ENCODE measurements at regions not wholly inside any gene's neighbourhood (a gene's known extent, or its start where the extent isn't known, plus 50 kb on each side); places are given as distances from the start of the nearest gene placed in this dataset.

DNA sequence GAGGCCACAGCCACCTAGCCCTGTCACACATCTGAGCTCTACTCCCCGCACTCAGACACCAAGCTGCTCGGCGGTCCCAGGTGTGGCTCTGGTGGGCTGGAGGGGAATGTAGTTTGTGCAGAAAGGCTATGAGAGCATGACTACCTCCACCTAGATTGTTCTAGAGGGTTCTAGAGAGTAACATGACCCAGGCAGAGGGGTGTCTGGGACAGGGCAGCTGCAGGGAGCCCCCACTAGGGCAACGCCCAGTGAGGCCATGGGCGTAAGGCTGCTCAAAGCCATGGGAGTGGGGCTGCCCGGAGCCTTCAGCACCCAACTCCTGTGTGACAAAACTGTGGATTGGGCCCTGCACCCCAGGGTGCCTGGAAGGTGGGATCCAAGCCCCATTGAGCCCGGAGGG lies 511.4 kb upstream of the MYT1L start:
- no peak for DNase-seq

DNA sequence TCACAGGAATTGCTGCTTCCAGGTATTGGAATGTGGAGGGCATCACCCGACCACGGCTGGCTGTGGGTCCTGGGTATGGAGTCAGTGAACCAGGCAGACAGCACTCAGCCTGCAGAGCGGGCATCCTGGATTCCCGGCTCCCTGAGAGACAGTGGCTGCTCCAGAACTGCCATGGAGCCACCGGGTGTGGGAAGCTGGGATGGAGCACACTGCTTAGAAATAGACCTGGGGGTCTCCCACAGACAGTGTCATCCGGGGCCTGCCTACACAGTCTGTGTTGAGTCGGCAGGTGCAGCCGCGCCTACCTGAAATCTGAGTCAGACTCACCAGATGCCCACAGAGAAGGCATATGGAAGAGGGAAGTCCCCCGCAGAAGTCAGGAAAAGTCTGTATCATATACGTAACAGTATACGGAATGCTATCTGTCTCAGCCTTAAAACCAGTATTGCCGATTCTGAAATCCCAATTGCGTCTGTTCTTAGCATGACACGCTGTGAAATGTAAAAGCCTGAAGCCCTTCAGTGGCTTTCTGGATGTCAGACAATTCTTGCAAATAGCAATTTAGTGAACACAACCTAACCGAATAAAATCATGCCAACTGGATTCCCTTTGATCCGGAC lies 509.7 kb upstream of the MYT1L start:
- no peak for DNase-seq

DNA sequence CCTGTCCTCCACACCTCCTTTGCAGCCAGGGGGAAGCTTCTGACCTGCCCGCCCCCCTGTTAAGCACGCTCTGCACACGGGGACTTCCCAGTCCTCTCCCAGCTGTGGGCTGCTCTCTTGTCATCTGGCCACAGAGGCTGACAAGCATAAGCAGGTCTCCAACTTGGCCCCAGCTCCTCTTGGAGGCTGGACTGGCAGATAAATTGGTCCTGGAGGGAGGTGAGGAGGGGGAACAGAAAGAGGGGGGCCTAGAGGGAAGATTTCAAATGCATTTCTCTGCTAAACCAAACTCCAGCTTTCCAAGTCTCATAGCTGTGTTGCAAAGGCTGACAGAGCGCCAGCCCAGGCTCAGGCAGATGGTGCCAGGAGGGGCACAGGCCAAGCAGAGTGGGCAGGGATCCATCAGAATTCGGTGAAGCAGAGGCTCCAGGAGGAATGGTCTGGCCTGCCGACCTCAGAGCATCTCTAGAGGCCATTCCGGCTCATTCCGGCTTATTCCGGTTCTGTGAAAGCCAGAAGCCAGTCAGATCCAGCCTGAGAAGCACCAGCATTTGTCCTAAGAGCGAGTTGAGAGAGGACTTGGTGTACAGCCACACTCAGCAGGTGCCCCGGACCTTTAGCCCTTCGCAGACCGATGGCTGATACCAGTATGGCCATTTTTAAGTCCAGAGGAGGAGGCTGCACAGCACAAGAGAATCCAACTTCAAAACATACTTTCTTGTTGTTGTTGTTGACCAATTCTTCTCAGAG lies 508.9 kb upstream of the MYT1L start:
- DNase-seq = no peak

DNA sequence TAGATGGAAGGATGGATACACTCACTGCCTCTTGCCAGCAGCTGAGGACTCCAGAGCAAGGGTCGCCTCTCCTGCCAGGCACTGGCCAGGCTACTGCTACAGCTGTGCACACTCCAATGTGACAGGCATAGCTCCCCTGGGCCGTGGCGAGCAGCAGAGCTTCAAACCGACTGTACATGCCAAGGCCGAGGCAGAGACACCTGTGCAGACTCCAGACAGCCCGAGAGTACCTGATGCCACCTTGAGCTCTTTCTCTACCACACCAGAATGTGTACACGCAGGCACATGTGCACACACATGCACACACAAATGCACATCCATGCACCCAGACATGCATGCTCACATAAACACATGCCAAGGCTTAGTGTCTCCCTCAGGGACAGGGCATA lies 508.3 kb upstream of the MYT1L start:
- no peak for DNase-seq

DNA sequence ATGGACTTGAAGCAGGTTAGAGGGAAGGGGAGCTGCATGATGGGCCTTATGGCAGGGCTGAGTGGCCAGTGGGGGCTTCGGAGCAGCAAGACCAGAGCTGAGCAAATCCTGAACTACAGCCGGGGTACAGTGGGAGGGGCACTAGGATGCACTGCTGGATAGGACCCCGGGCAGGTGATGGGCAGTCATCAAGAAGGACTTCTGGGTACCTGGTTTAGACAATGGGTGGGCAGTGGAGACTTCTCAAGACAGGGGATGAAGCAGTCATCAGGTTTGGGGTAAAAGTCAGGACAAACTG lies 507.4 kb upstream of the MYT1L start:
- DNase-seq = no peak

DNA sequence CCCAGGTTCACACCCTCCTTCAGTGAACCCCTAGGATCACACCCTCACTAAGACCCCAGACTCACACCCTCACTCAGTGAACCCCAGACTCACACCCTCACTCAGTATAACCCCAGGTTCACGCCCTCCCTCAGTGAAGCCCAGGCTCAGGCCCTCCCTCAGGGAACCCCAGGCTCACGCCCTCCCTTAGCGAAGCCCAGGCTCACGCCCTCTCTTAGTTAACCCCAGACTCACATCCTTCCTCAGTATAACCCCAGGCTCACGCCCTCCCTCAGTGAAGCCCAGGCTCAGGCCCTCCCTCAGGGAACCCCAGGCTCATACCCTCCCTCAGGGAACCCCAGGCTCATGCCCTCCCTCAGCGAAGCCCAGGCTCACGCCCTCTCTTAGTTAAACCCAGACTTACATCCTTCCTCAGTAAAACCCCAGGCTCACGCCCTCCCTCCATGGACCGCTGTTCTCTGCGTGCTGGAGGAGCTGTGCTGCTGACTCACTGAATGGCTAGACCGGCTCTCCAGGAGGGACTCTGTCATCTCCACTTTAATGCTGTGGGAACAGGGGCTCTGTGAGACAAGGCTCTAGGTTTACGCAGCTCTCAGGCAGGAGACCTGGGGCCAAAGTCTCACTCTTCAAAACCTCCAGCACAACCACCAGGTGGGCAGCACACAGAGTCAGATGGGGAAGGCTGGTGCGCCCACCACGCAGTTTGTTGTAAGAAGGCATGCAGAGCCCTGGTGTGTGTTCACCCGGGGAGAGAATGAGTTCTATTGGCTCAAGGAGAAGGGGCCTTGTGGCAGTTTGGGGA lies 506.9 kb upstream of the MYT1L start:
- DNase-seq = no peak

DNA sequence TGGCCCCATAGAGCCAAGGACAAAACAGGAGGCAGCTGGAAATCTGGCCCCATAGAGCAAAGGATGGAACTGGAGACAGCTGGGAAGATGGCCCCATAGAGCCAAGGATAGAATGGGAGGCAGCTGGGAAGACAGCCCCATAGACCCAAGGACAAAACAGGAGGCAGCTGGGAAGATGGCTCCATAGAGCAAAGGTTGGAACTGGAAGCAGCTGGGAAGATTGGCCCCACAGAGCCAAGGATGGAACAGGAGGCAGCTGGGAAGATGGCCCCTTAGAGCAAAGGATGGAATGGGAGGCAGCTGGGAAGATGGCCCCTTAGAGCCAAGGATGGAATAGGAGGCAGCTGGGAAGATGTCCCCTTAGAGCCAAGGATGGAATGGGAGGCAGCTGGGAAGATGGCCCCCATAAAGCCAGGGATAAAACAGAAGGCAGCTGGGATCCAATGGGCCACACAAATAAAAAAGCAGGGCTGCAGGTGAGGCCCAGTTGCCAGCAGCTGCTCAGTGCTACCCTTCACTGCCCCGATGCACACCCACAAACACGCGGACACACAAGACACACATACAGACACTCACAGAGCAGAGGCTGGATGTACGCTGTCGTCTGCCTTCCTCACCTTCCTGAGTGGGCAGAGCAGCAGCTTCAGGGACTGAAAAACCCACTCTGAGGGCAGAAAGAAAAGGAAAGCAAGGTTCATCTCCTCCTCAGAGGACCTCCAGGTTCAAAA lies 505.4 kb upstream of the MYT1L start:
- no peak for DNase-seq

DNA sequence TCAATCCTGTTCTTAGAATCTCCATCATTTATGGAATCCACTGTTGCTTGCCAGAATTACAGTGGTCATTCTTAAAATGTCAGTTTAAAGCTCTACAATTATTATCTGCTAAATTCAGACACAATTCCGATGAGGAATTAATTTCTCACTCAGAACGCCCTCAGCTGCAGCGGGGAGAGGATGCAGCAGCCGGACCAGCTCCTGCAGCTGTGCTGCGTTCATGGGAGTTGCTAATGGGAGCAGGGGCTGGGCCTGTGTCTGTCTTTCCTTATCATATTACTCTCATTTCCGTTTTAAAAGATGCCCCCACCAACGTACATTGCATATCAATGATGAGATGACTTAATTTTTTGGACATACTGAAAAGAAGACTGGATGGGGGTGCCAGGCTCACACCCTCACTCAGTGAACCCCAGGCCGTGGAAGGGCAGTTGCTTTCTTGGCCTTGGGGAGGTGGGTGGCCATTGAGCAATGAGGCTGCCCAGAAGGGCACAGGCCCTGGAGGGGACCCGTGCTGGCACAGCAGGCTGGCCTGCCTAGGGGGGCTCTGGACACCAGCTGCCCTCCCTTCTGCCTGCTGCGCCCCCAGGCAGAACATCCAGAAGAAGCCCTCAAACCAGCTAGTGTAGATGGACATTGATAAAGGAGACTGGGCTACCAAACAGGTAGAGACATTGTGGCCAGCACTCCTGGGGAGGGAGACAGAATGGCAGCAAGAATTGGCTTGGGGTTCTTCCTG lies 503.6 kb upstream of the MYT1L start:
- DNase-seq = no peak

DNA sequence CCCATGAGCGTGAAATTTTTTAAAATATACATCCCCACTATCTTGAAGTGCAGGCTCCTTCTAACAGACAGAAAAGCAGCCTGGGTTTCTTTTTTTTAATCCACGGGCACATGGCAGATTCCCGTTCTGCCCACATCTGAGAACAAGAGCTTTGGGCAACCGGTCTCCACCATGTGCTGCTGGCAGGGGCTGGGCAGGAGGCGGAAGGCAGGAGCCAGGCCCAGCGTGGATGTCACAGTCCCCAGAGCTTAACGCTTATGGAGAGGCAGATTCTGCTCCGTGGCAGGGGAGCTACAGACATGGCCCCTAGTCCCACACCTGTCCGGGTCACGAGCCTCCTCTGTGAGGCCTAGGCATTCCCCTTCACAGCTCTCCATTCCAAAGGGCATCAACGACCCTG lies 503.0 kb upstream of the MYT1L start:
- DNase-seq = no peak

DNA sequence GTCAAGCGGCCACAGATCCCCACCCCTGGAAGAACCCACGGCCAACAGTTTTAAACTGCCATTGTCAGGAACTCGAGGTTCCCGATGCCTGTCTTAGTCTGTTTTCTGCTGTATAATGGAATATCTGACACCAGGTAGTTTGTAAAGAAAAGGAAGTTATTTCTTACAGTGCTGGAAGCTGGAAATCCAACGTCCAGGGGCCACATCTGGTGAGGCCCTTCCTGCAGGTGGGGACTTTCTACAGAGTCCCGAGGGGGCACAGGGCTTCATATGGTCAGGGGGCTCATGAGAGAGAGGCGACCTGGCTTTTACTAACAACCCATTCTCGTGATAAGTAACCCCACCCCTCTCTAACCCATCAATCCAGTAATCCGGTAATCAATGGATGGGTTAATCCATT lies 501.6 kb upstream of the MYT1L start:
- DNase-seq = no peak

DNA sequence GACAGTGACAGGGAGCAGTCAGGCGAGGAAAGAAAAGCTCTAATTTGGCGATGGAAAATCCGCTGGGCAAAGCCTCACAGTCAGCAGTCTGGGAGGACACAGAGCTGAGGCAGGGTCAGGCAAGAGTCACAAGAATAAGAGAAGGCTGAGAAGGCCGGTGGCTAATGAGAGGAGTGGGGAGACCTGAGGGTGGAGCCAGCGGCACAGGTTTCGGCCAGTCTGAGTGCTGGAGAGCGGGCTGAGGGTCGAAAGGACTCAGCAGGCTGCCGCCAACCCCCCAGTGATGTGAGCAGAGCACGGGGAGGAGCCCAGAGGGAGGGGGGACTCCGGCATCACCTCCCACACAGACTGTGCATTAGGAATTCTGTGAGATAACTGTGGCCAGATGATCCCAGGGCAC lies 500.6 kb upstream of the MYT1L start:
- no peak for DNase-seq

DNA sequence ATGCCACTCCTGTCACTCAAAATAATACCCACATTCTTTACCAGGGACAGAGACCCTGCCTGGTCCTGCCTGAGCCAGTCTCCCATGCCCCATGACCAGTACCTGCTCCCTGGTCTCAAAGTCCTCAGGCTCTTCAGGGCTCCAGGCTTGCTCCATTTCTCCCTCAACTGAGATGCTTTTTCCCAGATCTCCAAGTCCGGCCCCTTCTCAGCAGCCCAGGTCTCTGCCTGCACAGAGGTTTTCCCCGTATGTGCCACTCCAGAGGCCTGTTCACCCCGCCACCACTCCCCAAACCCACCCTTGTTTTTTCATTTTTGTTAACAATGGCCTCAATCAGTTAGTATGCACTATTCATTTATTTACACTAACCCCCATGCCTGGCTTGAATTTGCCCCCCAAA lies 499.5 kb upstream of the MYT1L start:
- DNase-seq = no peak

DNA sequence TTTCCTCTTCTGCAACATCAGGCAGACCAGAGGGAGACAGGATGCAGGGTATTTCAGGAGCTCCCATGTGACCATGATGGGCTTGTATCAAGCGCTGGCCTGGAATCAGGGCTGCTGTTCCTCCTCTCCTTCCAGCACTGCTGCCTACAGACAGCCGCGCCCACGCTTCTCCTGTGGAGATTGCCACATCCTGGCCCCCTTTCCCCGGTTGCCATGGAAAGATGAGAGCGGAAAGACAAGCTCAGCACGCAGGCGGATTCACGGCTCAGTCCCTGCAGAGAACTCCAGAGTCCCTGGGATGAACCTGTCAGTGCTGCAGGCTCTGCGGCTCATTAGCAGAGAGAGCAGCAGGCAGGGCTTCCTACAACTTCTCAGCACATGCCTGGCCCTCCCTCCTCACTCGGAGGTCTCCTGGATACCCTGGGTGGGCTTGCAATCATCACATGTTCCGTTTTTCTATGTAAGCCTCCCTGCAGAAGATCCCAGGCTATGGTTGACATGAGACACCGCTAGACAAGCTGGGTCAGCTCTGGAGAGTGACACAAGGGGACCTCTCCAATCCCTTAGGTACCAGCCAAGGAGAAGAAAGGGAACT lies 497.8 kb upstream of the MYT1L start:
- DNase-seq = no peak

DNA sequence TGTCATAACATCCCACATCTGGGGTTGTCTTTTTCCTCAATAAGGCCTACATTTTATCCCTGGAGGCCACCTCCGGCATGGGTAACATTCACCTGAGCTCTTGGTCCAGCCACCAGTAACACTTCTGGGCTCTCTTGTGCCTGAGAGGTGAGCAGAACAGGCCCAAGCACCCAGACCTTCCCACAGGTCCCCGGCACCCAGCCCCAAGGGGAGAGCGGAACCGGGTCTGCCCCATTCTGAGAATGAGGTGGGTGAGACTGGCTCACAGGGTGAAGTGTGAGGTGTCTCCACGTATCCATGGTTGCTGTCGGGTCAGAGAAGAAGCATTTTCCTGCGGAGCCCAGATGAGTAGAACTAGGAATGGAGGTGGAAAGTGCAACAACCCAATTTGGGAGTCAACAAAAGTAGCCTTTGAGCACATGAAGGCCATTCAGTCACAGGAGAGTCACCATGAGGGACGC lies 496.7 kb upstream of the MYT1L start:
- no peak for DNase-seq

DNA sequence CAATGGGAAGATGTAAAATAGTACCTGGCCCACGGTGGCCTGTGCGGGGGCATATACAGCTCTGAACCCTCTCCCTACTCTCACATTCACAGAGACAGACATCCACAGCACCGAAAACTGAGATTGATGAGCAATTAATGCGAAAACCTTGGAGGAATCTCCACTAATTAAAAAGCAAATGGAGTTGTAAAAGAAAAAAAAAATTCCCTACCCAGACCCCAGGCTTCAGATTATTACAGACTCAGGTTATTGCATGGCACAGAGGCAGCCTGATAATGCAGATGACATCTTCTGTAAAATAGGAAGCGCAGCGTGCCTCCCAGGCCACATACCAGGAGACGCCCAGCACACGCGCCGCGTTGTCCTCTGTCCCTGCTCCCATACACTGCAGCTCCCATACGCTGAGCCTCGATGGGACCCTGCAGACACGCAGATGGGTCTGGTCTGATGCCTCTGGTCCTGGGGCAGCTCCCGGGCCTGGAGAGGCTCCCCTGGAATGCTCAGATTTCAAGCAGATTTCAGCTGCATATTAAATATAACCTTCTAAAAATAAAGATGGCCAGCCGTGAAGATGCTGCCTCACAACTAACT lies 496.1 kb upstream of the MYT1L start:
- no peak for DNase-seq

DNA sequence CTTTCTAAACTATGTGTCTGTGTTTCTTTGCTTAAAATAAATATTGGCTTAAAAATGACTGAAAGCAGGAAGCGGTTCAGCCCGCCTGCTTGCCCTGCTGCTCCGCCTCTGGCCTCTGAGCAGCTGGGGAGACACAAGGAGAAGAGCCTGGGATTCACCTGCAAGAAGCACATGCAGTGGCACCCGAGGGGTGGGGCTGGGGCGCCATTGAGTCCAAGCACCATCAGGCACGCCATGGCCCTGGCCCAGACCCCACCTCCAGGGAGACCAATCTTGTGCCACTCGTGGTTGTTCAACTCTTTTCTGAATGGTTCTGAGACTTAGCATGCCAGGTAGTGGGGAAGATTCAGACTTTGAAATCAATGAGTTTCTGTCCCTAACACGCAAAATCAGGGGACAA lies 495.5 kb upstream of the MYT1L start:
- no peak for DNase-seq

DNA sequence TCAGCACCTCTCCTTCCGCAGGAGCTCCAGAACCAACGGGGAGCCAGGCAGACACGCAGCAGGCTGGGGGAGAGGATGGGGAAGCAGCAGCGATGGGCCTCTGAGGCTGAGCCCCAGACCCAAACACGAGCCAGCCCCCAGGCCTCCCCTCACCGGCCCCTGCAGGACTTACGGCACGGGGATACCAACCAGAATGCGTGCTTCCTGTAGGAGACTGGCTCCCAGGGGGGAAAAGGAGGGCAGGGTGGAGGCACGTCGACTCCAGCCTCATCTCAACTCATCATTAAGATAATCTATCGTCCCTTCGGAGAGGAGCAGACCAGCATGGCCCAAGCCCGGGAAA lies 495.1 kb upstream of the MYT1L start:
- no peak for DNase-seq

DNA sequence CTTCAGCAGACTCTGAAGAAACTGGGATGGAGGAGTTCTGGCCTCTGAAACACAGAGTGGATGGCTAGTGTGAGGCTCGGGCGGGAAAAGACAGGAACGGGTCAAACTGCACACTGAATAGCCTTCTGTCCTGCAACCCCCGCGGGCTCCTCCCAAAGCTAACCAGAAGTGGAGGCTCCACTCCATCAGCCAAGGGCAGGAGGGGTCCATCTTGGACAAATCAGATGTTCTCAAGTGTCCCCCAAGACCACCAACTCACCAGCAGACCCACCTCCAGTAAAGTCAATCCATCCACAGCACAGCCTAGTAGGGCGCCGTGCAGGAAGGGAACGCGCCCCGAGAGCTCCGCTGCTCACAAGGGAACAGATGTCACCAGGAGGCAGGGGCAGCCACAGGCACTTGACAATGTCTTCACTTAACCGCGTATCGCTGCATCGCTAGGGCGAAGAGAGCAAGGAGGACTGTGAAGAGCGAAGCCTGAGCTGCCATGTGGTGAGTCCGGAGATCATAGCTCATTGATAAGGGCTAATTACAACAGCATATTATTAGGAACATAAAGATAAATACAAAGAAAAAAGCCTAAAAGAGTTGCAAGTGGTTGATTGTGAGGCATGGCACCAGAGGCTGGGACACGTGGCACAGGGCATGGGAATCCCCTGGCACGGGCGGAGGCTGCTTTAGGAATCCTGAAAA lies 494.6 kb upstream of the MYT1L start:
- no peak for DNase-seq

DNA sequence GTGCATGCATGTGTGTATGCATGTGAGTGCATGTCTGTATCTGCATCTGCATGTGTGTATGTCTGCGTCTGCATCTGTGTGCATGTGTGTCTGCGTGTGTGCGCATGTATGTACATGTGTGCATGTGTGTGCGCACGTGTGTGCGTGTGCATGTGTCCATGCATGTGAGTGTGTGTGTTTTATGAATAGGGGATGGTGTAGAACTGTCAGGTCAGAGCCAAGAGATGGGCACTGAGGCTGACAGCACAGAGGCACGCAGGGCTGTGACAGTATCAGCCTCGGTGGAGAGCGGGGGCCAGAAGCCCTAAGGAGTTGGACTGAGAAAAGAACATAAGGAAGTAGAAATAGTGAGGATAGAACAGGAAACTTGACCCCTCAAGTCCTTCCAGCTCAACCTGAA lies 494.0 kb upstream of the MYT1L start:
- DNase-seq = no peak

DNA sequence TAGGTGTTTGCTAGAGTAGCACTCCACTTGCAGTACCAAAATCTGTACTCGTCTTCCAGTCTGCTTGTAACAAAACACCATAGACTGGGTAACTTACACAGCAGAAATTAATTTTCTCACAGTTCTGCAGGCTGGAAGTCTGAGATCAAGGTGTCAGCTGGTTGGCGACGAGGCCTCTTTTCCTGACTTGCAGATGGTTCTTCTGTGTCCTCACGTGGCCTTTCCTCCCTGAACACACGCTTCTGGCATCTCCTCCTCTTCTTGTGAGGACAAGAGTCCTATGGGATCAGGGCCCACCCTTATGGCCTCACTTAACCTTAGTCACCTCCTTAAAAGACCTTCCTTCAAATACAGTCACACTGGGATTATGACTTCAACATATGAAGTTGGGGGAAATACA lies 493.5 kb upstream of the MYT1L start:
- no peak for DNase-seq

DNA sequence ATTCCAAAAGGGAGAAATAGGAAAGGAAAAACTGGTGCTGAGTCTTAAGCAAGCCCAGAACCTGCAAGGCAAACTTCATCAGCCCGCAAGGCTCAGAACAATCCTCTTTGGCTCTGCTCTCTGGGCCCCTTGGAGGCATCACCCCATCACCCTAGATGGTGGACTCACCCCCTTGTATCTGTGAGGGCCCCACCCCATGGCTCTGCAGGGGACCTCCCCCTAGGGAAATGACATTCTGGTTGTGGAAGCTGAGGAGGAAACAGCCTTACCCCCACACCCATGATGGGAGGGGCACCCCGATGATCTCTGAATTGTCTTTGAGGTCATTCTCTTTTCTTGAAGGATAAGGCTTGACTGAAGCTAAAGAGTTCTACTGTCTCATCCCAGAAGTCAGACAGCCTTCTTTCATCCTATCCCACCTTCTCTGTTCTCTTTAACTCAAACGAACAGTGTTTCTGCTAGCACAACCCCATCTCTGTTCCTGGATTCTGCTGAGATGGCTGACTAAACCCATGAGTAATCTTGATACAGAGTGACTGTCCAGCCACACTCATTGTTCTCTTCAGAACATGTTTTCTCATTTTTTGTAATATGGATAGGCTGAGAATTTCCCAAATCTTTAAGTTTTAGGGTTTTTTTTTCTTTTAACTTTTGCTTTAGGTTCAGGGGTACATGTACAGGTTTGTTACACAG lies 492.1 kb upstream of the MYT1L start:
- no peak for DNase-seq

All from activated CD8-positive, alpha-beta memory T cell treated with anti-CD3 and anti-CD28 coated beads, Interleukin-2, amount 50 U/mL, for 48 hours (primary cell).